ENCODE measurements at regions not wholly inside any gene's neighbourhood (a gene's known extent, or its start where the extent isn't known, plus 50 kb on each side); places are given as distances from the start of the nearest gene placed in this dataset.

- TF ChIP-seq TAF1 (IDR thresholded peaks at IDR 0.05; ENCODE audit: borderline replicate concordance, insufficient read depth, low read length) (no peak), REST (IDR thresholded peaks at IDR 0.05; ENCODE audit: insufficient read depth in 1 of 2, low read depth in 2 of 2, low read length in 2 of 2) (no peak)
Measured at GRCh38 chr4:112888622-112889021, 160.8 kb upstream of the ANK2 start.

Measured in PFSK-1 (cell line).